ENCODE measurements at regions not wholly inside any gene's neighbourhood (a gene's known extent, or its start where the extent isn't known, plus 50 kb on each side); places are given as distances from the start of the nearest gene placed in this dataset.

- dilution Hi-C loops (cut with HindIII; ENCODE audit: low sequenced_read_pairs, unreplicated experiment) (no loop called here), intact Hi-C loops (cut with micrococcal nuclease) (no loop called here), in situ Hi-C loops (cut with MboI; ENCODE audit: low sequenced_read_pairs) (no loop called here)
- Histone ChIP-seq H3K27ac (ENCODE audit: insufficient read depth, low read length) (no peak overlapping the region), H3K27me3 (ENCODE audit: control insufficient read depth, insufficient read depth, low read length) (no peaks in the 10 kb centered on the region), H3K18ac (ENCODE audit: low read depth, low read length) (no peak overlapping the region), H2BK120ac (ENCODE audit: low read depth, low read length) (no peak overlapping the region), H3K36me3 (ENCODE audit: control insufficient read depth, insufficient read depth, low read length) (no peaks in the 10 kb centered on the region), H4K5ac (ENCODE audit: low read depth, low read length) (no peak overlapping the region), H2AFZ (replicated peaks; ENCODE audit: low read length, poor library complexity) (no peak overlapping the region), H3K9me3 (ENCODE audit: control insufficient read depth, insufficient read depth, low read length) (peaks cover 17% of the 10 kb centered on the region), H2AK5ac (ENCODE audit: low read depth, low read length) (no peak overlapping the region), H3K23ac (ENCODE audit: low read depth, low read length) (no peak overlapping the region), H2BK5ac (ENCODE audit: low read depth, low read length, poor library complexity, severe bottlenecking) (no peak overlapping the region), H2BK15ac (ENCODE audit: low read depth, low read length) (no peak overlapping the region), H3K4me1 (ENCODE audit: control insufficient read depth, insufficient read depth, low read length) (no peaks in the 10 kb centered on the region), H3K4me2 (ENCODE audit: low read depth, low read length) (no peak overlapping the region), H2BK20ac (ENCODE audit: low read depth, low read length) (no peak overlapping the region), H3K4me3 (ENCODE audit: insufficient read depth, low read depth, low read length) (no peak overlapping the region), H3K56ac (ENCODE audit: extremely low read depth, insufficient read depth, low read length) (no peak overlapping the region), H3K14ac (replicated peaks; ENCODE audit: low read depth, low read length) (no peak overlapping the region), H3K9me1 (ENCODE audit: insufficient read depth, low read length) (no peaks in the 10 kb centered on the region), H3K9ac (ENCODE audit: low read depth, low read length) (no peak overlapping the region), H4K8ac (ENCODE audit: low read depth in 2 of 2, low read length in 2 of 2) (no peak overlapping the region), H4K20me1 (ENCODE audit: insufficient read depth, low read length) (no peaks in the 10 kb centered on the region), H3K79me1 (ENCODE audit: low read depth in 1 of 2, low read length in 2 of 2) (no peaks in the 10 kb centered on the region), H4K91ac (ENCODE audit: insufficient read depth, low read depth, low read length) (no peak overlapping the region), H2AK9ac (replicated peaks; ENCODE audit: low read depth, low read length, poor library complexity) (no peak overlapping the region), H3K4ac (ENCODE audit: low read depth, low read length) (no peak overlapping the region)
- no peak for ATAC-seq (ENCODE audit: low read depth)
- DNase-seq: no peak
- no CpG with 5 or more reads among the region's 1 CpG for WGBS, 2 experiments (ENCODE audit: extremely low coverage in 2 of 2, insufficient read length in 1 of 2)
- ChIA-PET POLR2A (ENCODE audit: unreplicated experiment) (no interaction called here), CTCF (no interaction called here)
- no TSS peak for BruUV-seq (replicated peaks)
- TF ChIP-seq FOS (IDR thresholded peaks at IDR 0.05; ENCODE audit: low read depth, low read length) (no peak), MXI1 (IDR thresholded peaks at IDR 0.05; ENCODE audit: borderline replicate concordance, low read depth, low read length) (no peak), USF2 (IDR thresholded peaks at IDR 0.05; ENCODE audit: low read depth, low read length) (no peak)
- TF ChIP-seq, protein P1, sequence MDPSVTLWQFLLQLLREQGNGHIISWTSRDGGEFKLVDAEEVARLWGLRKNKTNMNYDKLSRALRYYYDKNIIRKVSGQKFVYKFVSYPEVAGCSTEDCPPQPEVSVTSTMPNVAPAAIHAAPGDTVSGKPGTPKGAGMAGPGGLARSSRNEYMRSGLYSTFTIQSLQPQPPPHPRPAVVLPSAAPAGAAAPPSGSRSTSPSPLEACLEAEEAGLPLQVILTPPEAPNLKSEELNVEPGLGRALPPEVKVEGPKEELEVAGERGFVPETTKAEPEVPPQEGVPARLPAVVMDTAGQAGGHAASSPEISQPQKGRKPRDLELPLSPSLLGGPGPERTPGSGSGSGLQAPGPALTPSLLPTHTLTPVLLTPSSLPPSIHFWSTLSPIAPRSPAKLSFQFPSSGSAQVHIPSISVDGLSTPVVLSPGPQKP (IDR thresholded peaks at IDR 0.05; ENCODE audit: borderline replicate concordance, low read depth, low read length): no peak
Measured at GRCh38 chr14:87705439-87705896, 287.5 kb downstream of the GALC start.

Data from IMR-90 (cell line).